Astrocyte of the cerebellum (primary cell): ENCODE measurements at regions not wholly inside any gene's neighbourhood (a gene's known extent, or its start where the extent isn't known, plus 50 kb on each side); places are given as distances from the start of the nearest gene placed in this dataset.

Experiments
- DNase-seq: peaks from one replicate; pipeline ENCODE4 v3.0.0-alpha.2; 2011; ENCODE audit warnings: low read depth
- H3K4me3 ChIP-seq: 2 replicates; pipeline ENCODE4 v1.5.1; 2011; ENCODE audit warnings: mild to moderate bottlenecking, low read depth, low read length, moderate library complexity
- CTCF ChIP-seq: IDR thresholded peaks from 2 replicates; pipeline ENCODE4 v1.5.1; 2012; ENCODE audit warnings: low read length, low read depth, moderate library complexity, mild to moderate bottlenecking; ENCODE audit errors: missing control alignments
- in situ Hi-C: cut with HindIII; loops from 2 replicates; pipeline ENCODE4 v1.10.0; 2017; ENCODE audit warnings: low sequenced_read_pairs

GRCh38 chr10:131519723-131520605 lies 208.4 kb upstream of the TCERG1L start:
- in situ Hi-C loops = no loop called here
- H3K4me3 ChIP-seq = no peak overlapping the region
- no peak for TF ChIP-seq CTCF
- DNase-seq = no peak

GRCh38 chr10:131531265-131532190 lies 220.0 kb upstream of the TCERG1L start:
- H3K4me3 ChIP-seq = no peak overlapping the region
- in situ Hi-C loops = no loop called here
- no peak for TF ChIP-seq CTCF
- DNase-seq = no peak

GRCh38 chr10:131532291-131532690 lies 220.8 kb upstream of the TCERG1L start:
- H3K4me3 ChIP-seq = no peak overlapping the region
- no peak for TF ChIP-seq CTCF
- DNase-seq = no peak
- in situ Hi-C loops = no loop called here

GRCh38 chr10:131532745-131533341 lies 221.3 kb upstream of the TCERG1L start:
- no peak overlapping the region for H3K4me3 ChIP-seq
- in situ Hi-C loops = no loop called here
- no peak for TF ChIP-seq CTCF
- DNase-seq = no peak

- no peak for TF ChIP-seq CTCF
Measured at GRCh38 chr10:131533846-131534526, 222.5 kb upstream of the TCERG1L start.

GRCh38 chr10:131534836-131535235 lies 223.3 kb upstream of the TCERG1L start:
- TF ChIP-seq CTCF = no peak
- no peak for DNase-seq
- in situ Hi-C loops = no loop called here

More at GRCh38 chr10:131533846-131534526, 222.5 kb upstream of the TCERG1L start:
- no peak for DNase-seq
- H3K4me3 ChIP-seq = no peak overlapping the region
- in situ Hi-C loops = no loop called here

More at GRCh38 chr10:131534836-131535235, 223.3 kb upstream of the TCERG1L start:
- no peak overlapping the region for H3K4me3 ChIP-seq
